Gastrocnemius medialis (tissue), 4 donors: ENCODE measurements at regions not wholly inside any gene's neighbourhood (a gene's known extent, or its start where the extent isn't known, plus 50 kb on each side); places are given as distances from the start of the nearest gene placed in this dataset.

Experiments
- ATAC-seq, 2 donors: fragments of 150-250 bp; one replicate each; pipeline ENCODE4 v1.9.1; 2016
- DNase-seq, 2 donors: peaks; one replicate each; pipeline ENCODE4 v3.0.0-alpha.2; 2019
- H3K27ac ChIP-seq, 4 donors: fragments of 200-600 bp; sonication (generic); 1 replicate in 1 of 4; 2 replicates in 3 of 4; pipeline ENCODE4 v1.5.1; 2016 to 2018; ENCODE audit warnings: mild to moderate bottlenecking in 2 of 4, moderate library complexity in 1 of 4
- H3K27me3 ChIP-seq, 3 donors: fragments of 200-600 bp; sonication (generic) in 2 of 3; 1 replicate in 1 of 3; 2 replicates in 2 of 3; pipeline versions ENCODE4 v1.5.1 to v1.6.0; 2016 to 2019; ENCODE audit warnings: mild to moderate bottlenecking in 1 of 3, moderate library complexity in 1 of 3
- H3K36me3 ChIP-seq, 2 donors: fragments of 200-600 bp; sonication (generic) in 1 of 2; one replicate each; pipeline ENCODE4 v1.5.1; 2017 to 2018
- H3K4me1 ChIP-seq, 2 donors: fragments of 200-600 bp; sonication (generic) in 1 of 2; one replicate each; pipeline ENCODE4 v1.5.1; 2016 to 2017; ENCODE audit warnings: mild to moderate bottlenecking in 2 of 2
- H3K4me3 ChIP-seq, 4 donors: fragments of 200-600 bp; sonication (generic) in 3 of 4; 1 replicate in 1 of 4; 2 replicates in 3 of 4; pipeline ENCODE4 v1.5.1; 2016 to 2019; ENCODE audit warnings: mild to moderate bottlenecking in 2 of 4
- H3K9me3 ChIP-seq, 3 donors: fragments of 200-600 bp; sonication (generic) in 2 of 3; 1 replicate in 1 of 3; 2 replicates in 2 of 3; pipeline ENCODE4 v1.5.1; 2016 to 2019
- POLR2A ChIP-seq, 2 donors: fragments of 450-650 bp; IDR thresholded peaks; one replicate each; pipeline ENCODE4 v1.6.1; 2017; ENCODE audit warnings: antibody characterized with exemption in 2 of 2, mild to moderate bottlenecking in 2 of 2, moderate library complexity in 2 of 2
- in situ Hi-C, 4 donors: fragments of 200-750 bp; cut with MboI; loops; one replicate each; pipeline versions ENCODE4 v1.15.0 to v1.8.0; 2017; ENCODE audit warnings: low sequenced_read_pairs in 4 of 4
- intact Hi-C: fragments of 100-400 bp; cut with DNase I; formaldehyde crosslinking; loops from one replicate; pipeline ENCODE4 v1.15.1; 2023; ENCODE audit warnings: low total_unique reads
- TF ChIP-seq, protein P1 (sequence below), 5 experiments: fragments of 450-650 bp in 3 of 5; fragments of 200-600 bp in 2 of 5; sonication (generic) in 2 of 5; IDR thresholded peaks in 4 of 5; conservative IDR thresholded peaks in 1 of 5; 1 replicate in 4 of 5; 2 replicates in 1 of 5; pipeline ENCODE4 v1.5.1; 2016 to 2019; ENCODE audit warnings: antibody characterized with exemption in 5 of 5, mild to moderate bottlenecking in 3 of 5, moderate library complexity in 3 of 5

DNA sequence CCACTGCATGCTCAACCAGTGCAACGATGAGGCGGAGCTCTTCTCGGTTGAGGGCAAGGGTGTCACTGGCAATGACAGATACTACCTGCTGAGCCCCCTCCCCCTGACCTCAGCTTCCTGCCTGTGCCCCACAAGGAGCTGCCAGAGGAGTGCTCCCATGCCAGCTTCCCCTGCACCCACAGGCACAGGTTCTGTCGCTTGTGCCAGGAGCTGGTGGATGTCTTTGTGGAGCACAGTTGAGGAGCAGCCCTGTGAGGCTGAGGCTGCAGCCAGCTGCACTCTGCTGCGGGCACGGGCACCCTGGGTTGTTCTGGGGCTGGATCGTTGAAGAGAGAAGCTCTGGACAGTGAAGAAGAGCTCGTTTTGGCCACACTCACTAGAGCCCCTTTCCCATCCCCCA, 165.3 kb upstream of the ZNF267 start:
- no peak overlapping the region for H3K4me3 ChIP-seq
- in situ Hi-C loops, result loop anchor here in 2 of 4 donors (25.0 kb wide), 1 partner anchor 196 kb away; the partner anchor contains the start of gene RUSF1 (in 2 of the 2)
- H3K36me3 ChIP-seq, result peaks cover 0 to 14% of the 10 kb centered on the region in 2 donors
- H3K4me1 ChIP-seq, result no peaks in the 10 kb centered on the region
- H3K27me3 ChIP-seq, result no peaks in the 10 kb centered on the region
- H3K27ac ChIP-seq, result no peak overlapping the region
- no peak for DNase-seq
- TF ChIP-seq POLR2A (IDR thresholded peaks at IDR 0.05), result no peak
- TF ChIP-seq, protein P1, sequence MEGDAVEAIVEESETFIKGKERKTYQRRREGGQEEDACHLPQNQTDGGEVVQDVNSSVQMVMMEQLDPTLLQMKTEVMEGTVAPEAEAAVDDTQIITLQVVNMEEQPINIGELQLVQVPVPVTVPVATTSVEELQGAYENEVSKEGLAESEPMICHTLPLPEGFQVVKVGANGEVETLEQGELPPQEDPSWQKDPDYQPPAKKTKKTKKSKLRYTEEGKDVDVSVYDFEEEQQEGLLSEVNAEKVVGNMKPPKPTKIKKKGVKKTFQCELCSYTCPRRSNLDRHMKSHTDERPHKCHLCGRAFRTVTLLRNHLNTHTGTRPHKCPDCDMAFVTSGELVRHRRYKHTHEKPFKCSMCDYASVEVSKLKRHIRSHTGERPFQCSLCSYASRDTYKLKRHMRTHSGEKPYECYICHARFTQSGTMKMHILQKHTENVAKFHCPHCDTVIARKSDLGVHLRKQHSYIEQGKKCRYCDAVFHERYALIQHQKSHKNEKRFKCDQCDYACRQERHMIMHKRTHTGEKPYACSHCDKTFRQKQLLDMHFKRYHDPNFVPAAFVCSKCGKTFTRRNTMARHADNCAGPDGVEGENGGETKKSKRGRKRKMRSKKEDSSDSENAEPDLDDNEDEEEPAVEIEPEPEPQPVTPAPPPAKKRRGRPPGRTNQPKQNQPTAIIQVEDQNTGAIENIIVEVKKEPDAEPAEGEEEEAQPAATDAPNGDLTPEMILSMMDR (IDR thresholded peaks at IDR 0.05 in 4 of 5, conservative IDR thresholded peaks at IDR 0.05 in 1 of 5), result no peak
- intact Hi-C loops, result no loop called here
- no peak for ATAC-seq
- no peaks in the 10 kb centered on the region for H3K9me3 ChIP-seq

DNA sequence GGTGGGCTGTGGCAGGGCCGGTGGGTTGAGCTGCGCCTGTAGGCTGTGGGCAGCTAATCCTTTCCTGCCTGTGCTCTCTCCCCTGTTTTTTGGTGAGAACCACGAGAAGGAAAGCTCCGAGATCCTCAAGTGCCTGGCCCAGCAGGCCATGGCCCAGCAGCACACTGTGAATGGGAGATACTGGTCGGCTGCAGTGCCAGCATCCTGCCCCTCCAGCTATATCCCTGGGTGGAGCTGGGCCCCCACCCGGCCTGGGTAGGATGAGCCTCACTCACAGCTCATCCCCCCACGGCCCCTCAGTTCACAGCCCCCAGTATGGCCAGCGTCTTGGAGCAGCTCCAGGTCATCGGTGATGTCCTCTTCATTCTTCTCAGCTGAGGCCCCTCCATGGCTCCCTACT, 164.4 kb upstream of the ZNF267 start:
- no peak for TF ChIP-seq POLR2A (IDR thresholded peaks at IDR 0.05)
- TF ChIP-seq, protein P1 (IDR thresholded peaks at IDR 0.05 in 4 of 5, conservative IDR thresholded peaks at IDR 0.05 in 1 of 5), result no peak
- Histone ChIP-seq H3K27me3 (no peaks in the 10 kb centered on the region), H3K27ac (no peak overlapping the region), H3K9me3 (no peaks in the 10 kb centered on the region), H3K4me3 (no peak overlapping the region), H3K4me1 (peaks cover 1 to 3% of the 10 kb centered on the region in 2 donors), H3K36me3 (peaks cover 0 to 8% of the 10 kb centered on the region in 2 donors)
- DNase-seq (no peak), ATAC-seq (no peak)
- in situ Hi-C loops (loop anchor here in 2 of 4 donors (25.0 kb wide), 1 partner anchor 197 kb away; the partner anchor contains the start of gene RUSF1 (in 2 of the 2)), intact Hi-C loops (no loop called here)

DNA sequence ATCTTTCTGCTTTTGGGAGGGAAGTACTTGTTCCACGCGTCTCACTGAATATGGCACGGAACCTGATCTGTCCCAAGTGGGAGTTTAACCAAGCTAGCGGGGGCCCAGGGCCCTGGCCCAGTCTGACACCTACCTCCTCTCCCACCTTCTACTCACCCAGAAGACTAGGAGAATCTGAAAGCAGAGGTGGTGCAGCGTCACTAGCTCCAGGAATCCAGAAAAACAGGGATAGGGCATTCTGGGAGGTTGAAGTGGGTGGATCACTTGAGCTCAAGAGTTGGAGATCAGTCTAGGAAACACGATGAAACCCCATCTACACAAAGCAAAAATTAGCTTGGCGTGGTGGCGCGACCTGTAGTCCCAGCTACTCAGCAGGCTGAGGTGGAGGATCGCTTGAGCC, 163.5 kb upstream of the ZNF267 start:
- intact Hi-C loops (loop anchor here (5.0 to 10.0 kb wide), 4 partner anchors 167 to 1915 kb away; partner anchors contain the start of genes HSD3B7, KIF22 and TGFB1I1), in situ Hi-C loops (loop anchor here in 2 of 4 donors (25.0 kb wide), 1 partner anchor 198 kb away; the partner anchor contains the start of gene RUSF1 (in 2 of the 2))
- TF ChIP-seq POLR2A (IDR thresholded peaks at IDR 0.05), result no peak
- TF ChIP-seq, protein P1 (IDR thresholded peaks at IDR 0.05 in 4 of 5, conservative IDR thresholded peaks at IDR 0.05 in 1 of 5), result no peak

DNA sequence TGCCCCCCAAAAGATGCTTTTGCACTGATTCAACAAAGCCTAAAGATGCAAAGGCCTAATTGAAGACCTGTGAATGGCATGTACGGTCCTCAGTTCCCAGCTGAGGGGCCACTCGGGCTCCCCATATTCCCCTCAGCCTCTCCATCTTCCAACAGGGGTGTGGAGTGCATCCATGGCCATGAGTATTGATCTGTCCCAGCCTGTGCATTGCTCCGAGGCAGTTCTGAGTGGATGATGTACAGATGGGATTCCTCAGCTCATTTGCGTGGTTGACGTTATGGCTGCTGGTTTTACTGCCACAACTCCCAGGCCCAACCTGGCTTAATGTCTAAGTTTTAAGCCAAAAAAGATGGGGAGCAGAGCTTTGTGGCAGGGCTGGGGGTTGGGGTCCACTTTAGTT, 162.7 kb upstream of the ZNF267 start:
- TF ChIP-seq POLR2A (IDR thresholded peaks at IDR 0.05), result no peak
- TF ChIP-seq, protein P1 (IDR thresholded peaks at IDR 0.05 in 4 of 5, conservative IDR thresholded peaks at IDR 0.05 in 1 of 5), result no peak
- Histone ChIP-seq H3K4me3 (no peak overlapping the region), H3K27ac (no peak overlapping the region), H3K27me3 (no peaks in the 10 kb centered on the region), H3K9me3 (no peaks in the 10 kb centered on the region), H3K36me3 (peaks cover 0 to 6% of the 10 kb centered on the region in 2 donors), H3K4me1 (peaks cover 11 to 12% of the 10 kb centered on the region in 2 donors)
- no peak for ATAC-seq
- no peak for DNase-seq
- intact Hi-C loops, result loop anchor here (5.0 to 10.0 kb wide), 4 partner anchors 166 to 1916 kb away; partner anchors contain the start of genes HSD3B7, KIF22 and TGFB1I1
- in situ Hi-C loops, result loop anchor here in 2 of 4 donors (25.0 kb wide), 1 partner anchor 199 kb away; the partner anchor contains the start of gene RUSF1 (in 2 of the 2)

More for the DNA sequence above, 163.5 kb upstream of the ZNF267 start:
- Histone ChIP-seq H3K4me3 (no peak overlapping the region), H3K36me3 (peaks cover 0 to 7% of the 10 kb centered on the region in 2 donors), H3K9me3 (no peaks in the 10 kb centered on the region), H3K4me1 (peaks cover 11% of the 10 kb centered on the region in 2 donors), H3K27ac (no peak overlapping the region), H3K27me3 (no peaks in the 10 kb centered on the region)
- DNase-seq, result no peak
- no peak for ATAC-seq
